HCT116 (cell line): ENCODE measurements at regions not wholly inside any gene's neighbourhood (a gene's known extent, or its start where the extent isn't known, plus 50 kb on each side); places are given as distances from the start of the nearest gene placed in this dataset.

Source experiments
- ATAC-seq: fragments of 200-7000 bp; cut with Tn5 transposase; 2 replicates; pipeline ENCODE4 v1.9.1; 2020; ENCODE audit warnings: mild to moderate bottlenecking, moderate library complexity
- BruUV-seq: library from RNA; stranded (reverse); fragments of 400-500 nt; replicated peaks from 2 replicates; lab custom pipeline; 2021; lab: Mats Ljungman, UMichigan
- CTCF ChIA-PET: fragments of 300-600 bp; sonication (Branson Sonifier 250); formaldehyde crosslinking; loops from one replicate; lab custom pipeline; 2021; ENCODE audit warnings: antibody characterized with exemption; lab: Charles Lee
- POLR2A ChIA-PET: fragments of 300-600, 350-600 bp; sonication (Branson Sonifier 250); formaldehyde crosslinking; loops from one replicate; lab custom pipeline; 2021; ENCODE audit warnings: antibody characterized with exemption; lab: Charles Lee
- RAD21 ChIA-PET, 2 experiments: fragments of 300-600 bp; sonication (Branson Sonifier 250); formaldehyde crosslinking; loops; one replicate each; lab custom pipeline; 2023; ENCODE audit warnings: low total read pairs in 2 of 2; ENCODE audit not compliant: uncharacterized antibody in 2 of 2, unreplicated experiment in 2 of 2, low non-redundant PET in 1 of 2; lab: Charles Lee
- DNase-seq: peaks from one replicate; pipeline ENCODE4 v3.0.0-alpha.2; 2010; ENCODE audit warnings: low read depth, low spot score
- H2AFZ ChIP-seq: fragments of 200-600 bp; shearing (Covaris generic), sonication (generic); 2 replicates; pipeline ENCODE4 v1.6.1; 2017; ENCODE audit warnings: low read depth, mixed run types, mixed read lengths, antibody characterized with exemption, low read length; ENCODE audit not compliant: poor library complexity, severe bottlenecking
- H3K27ac ChIP-seq: 2 replicates; pipeline ENCODE4 v1.5.1; 2012; ENCODE audit warnings: low read depth, low read length
- H3K27me3 ChIP-seq: fragments of 200-600 bp; sonication (generic); 2 replicates; pipeline ENCODE4 v1.6.1; 2016; ENCODE audit warnings: mixed run types, low read length, mixed read lengths; ENCODE audit not compliant: insufficient read depth
- H3K36me3 ChIP-seq, 2 experiments: fragments of 200-500 bp in 1 of 2; fragments of 200-600 bp in 1 of 2; sonication (Bioruptor generic) in 1 of 2; sonication (generic) in 1 of 2; 2 replicates each; pipeline versions ENCODE4 v1.5.1 to v1.6.1; 2014 to 2016; ENCODE audit warnings: low read length in 2 of 2, inconsistent platforms in 1 of 2, mixed read lengths in 1 of 2, mixed run types in 1 of 2; ENCODE audit not compliant: insufficient read depth in 2 of 2, control insufficient read depth in 1 of 2
- H3K4me1 ChIP-seq, 2 experiments: fragments of 200-600 bp in 1 of 2; sonication (generic) in 1 of 2; 2 replicates each; pipeline versions ENCODE4 v1.5.1 to v1.6.1; 2012 to 2017; ENCODE audit warnings: low read length in 2 of 2, inconsistent platforms in 1 of 2, mild to moderate bottlenecking in 1 of 2, mixed read lengths in 1 of 2, mixed run types in 1 of 2, moderate library complexity in 1 of 2; ENCODE audit not compliant: insufficient read depth in 2 of 2, control insufficient read depth in 1 of 2
- H3K4me2 ChIP-seq: fragments of 200-600 bp; sonication (generic); 2 replicates; pipeline ENCODE4 v1.6.1; 2017; ENCODE audit warnings: mixed run types, low read length, mixed read lengths
- H3K4me3 ChIP-seq, 2 experiments: fragments of 200-600 bp in 1 of 2; sonication (generic) in 1 of 2; replicated peaks in 1 of 2; 2 replicates each; pipeline ENCODE4 v1.5.1; 2011 to 2016; ENCODE audit warnings: low read length in 2 of 2, control low read depth in 1 of 2, low read depth in 1 of 2, mild to moderate bottlenecking in 1 of 2, mixed read lengths in 1 of 2, mixed run types in 1 of 2
- H3K79me2 ChIP-seq: fragments of 200-600 bp; sonication (generic); 2 replicates; pipeline ENCODE4 v1.6.1; 2017; ENCODE audit warnings: mild to moderate bottlenecking, mixed run types, low read length, moderate library complexity, mixed read lengths; ENCODE audit not compliant: insufficient read depth
- H3K9ac ChIP-seq: fragments of 200-600 bp; sonication (generic); 2 replicates; pipeline ENCODE4 v1.6.1; 2016; ENCODE audit warnings: low read length, mixed read lengths
- H3K9me2 ChIP-seq: fragments of 200-600 bp; sonication (generic), shearing (Covaris generic); 2 replicates; pipeline ENCODE4 v1.6.1; 2017; ENCODE audit warnings: mixed run types, mild to moderate bottlenecking, moderate library complexity; ENCODE audit not compliant: insufficient read depth
- H3K9me3 ChIP-seq, 2 experiments: fragments of 200-500 bp in 1 of 2; fragments of 200-600 bp in 1 of 2; sonication (Bioruptor generic) in 1 of 2; sonication (generic) in 1 of 2; 2 replicates each; pipeline ENCODE4 v1.6.1; 2014 to 2017; ENCODE audit warnings: low read length in 2 of 2, mixed read lengths in 2 of 2, inconsistent platforms in 1 of 2, low read depth in 1 of 2, mild to moderate bottlenecking in 1 of 2, mixed run types in 1 of 2, moderate library complexity in 1 of 2; ENCODE audit not compliant: control insufficient read depth in 1 of 2, insufficient read depth in 1 of 2
- H4K20me1 ChIP-seq: fragments of 200-600 bp; sonication (generic), shearing (Covaris generic); 2 replicates; pipeline ENCODE4 v1.6.1; 2017; ENCODE audit warnings: mixed run types, mild to moderate bottlenecking, moderate library complexity; ENCODE audit not compliant: insufficient read depth
- EGR1 ChIP-seq: IDR thresholded peaks from 2 replicates; pipeline ENCODE4 v1.6.1; 2012; ENCODE audit warnings: low read depth
- FOSL1 ChIP-seq: IDR thresholded peaks from 2 replicates; pipeline ENCODE4 v1.6.1; 2012; ENCODE audit warnings: low read depth
- POLR2A ChIP-seq: IDR thresholded peaks from 2 replicates; pipeline ENCODE4 v1.7.0; 2011; ENCODE audit warnings: borderline replicate concordance; ENCODE audit not compliant: insufficient read depth, insufficient read length; ENCODE audit errors: extremely low read depth
- POLR2AphosphoS5 ChIP-seq: IDR thresholded peaks from 2 replicates; pipeline ENCODE4 v1.6.1; 2011; ENCODE audit warnings: mild to moderate bottlenecking, low read depth, low read length, moderate library complexity
- RAD21 ChIP-seq: IDR thresholded peaks from 2 replicates; pipeline ENCODE4 v1.6.1; 2012; ENCODE audit warnings: low read depth, mild to moderate bottlenecking
- SIN3A ChIP-seq: IDR thresholded peaks from 2 replicates; pipeline ENCODE4 v1.6.1; 2012; ENCODE audit warnings: low read depth
- TCF7L2 ChIP-seq: IDR thresholded peaks from 2 replicates; pipeline ENCODE4 v1.7.0; 2011; ENCODE audit warnings: borderline replicate concordance, inconsistent platforms; ENCODE audit not compliant: insufficient read depth, insufficient read length; ENCODE audit errors: extremely low read depth
- intact Hi-C: fragments of 100-400 bp; cut with micrococcal nuclease; formaldehyde crosslinking; loops from 2 replicates; pipeline ENCODE4 v1.10.0; 2022
- TF ChIP-seq, protein P1 (sequence below): IDR thresholded peaks from 2 replicates; pipeline ENCODE4 v1.6.1; 2012
- TF ChIP-seq, protein P2 (sequence below): IDR thresholded peaks from 2 replicates; pipeline ENCODE4 v1.6.1; 2011; ENCODE audit warnings: mild to moderate bottlenecking, low read length, moderate library complexity; ENCODE audit not compliant: insufficient replicate concordance; ENCODE audit errors: extremely low read depth
- TF ChIP-seq, protein P3 (sequence below): IDR thresholded peaks from 2 replicates; pipeline ENCODE4 v1.6.1; 2012

DNA sequence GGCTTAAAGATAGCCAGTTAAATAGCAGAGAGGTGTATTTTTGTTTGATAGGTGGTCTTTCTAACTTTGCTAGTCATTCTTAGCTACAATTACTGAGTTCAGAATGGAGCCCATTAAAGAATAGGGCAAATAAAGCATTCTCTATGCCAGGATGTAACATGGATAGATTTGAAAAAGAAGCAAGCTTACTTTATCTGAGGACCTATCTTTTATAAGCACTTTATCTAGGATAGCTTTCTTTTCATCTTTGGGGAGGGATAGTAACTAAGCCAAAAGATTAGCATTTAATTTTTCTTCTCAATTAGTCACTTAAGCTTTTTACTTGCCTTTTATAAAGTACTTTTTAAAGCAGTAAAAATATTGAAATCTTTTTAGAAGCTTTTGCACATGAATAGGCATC is 1148.0 kb upstream of the DIAPH2 start:
- no peak overlapping the region for H3K4me3 ChIP-seq
- no peaks in the 10 kb centered on the region for H3K9me2 ChIP-seq
- H3K36me3 ChIP-seq = no peaks in the 10 kb centered on the region
- BruUV-seq = no TSS peak
- no peak for TF ChIP-seq FOSL1
- TF ChIP-seq, protein P1, sequence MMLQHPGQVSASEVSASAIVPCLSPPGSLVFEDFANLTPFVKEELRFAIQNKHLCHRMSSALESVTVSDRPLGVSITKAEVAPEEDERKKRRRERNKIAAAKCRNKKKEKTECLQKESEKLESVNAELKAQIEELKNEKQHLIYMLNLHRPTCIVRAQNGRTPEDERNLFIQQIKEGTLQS = no peak
- TF ChIP-seq, protein P2, sequence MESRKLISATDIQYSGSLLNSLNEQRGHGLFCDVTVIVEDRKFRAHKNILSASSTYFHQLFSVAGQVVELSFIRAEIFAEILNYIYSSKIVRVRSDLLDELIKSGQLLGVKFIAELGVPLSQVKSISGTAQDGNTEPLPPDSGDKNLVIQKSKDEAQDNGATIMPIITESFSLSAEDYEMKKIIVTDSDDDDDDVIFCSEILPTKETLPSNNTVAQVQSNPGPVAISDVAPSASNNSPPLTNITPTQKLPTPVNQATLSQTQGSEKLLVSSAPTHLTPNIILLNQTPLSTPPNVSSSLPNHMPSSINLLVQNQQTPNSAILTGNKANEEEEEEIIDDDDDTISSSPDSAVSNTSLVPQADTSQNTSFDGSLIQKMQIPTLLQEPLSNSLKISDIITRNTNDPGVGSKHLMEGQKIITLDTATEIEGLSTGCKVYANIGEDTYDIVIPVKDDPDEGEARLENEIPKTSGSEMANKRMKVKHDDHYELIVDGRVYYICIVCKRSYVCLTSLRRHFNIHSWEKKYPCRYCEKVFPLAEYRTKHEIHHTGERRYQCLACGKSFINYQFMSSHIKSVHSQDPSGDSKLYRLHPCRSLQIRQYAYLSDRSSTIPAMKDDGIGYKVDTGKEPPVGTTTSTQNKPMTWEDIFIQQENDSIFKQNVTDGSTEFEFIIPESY = no peak
- no peak for TF ChIP-seq SIN3A
- TF ChIP-seq TCF7L2 = no peak
- no peak for TF ChIP-seq POLR2A
- no peak for TF ChIP-seq POLR2AphosphoS5
- TF ChIP-seq EGR1 = no peak
- TF ChIP-seq, protein P3, sequence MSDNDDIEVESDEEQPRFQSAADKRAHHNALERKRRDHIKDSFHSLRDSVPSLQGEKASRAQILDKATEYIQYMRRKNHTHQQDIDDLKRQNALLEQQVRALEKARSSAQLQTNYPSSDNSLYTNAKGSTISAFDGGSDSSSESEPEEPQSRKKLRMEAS = no peak
- TF ChIP-seq RAD21 = no peak
- ATAC-seq (no peak), DNase-seq (no peak)
- POLR2A ChIA-PET = no interaction called here
- CTCF ChIA-PET = no interaction called here
- no peak overlapping the region for H2AFZ ChIP-seq
- no peaks in the 10 kb centered on the region for H3K79me2 ChIP-seq
- no peaks in the 10 kb centered on the region for H3K4me1 ChIP-seq
- intact Hi-C loops = no loop called here
- no peaks in the 10 kb centered on the region for H4K20me1 ChIP-seq
- RAD21 ChIA-PET = no interaction called here
- H3K27me3 ChIP-seq = no peaks in the 10 kb centered on the region
- no peak overlapping the region for H3K9ac ChIP-seq
- no peaks in the 10 kb centered on the region for H3K9me3 ChIP-seq
- no peak overlapping the region for H3K27ac ChIP-seq
- H3K4me2 ChIP-seq = no peak overlapping the region
